H1 (cell line): ENCODE measurements at regions not wholly inside any gene's neighbourhood (a gene's known extent, or its start where the extent isn't known, plus 50 kb on each side); places are given as distances from the start of the nearest gene placed in this dataset.

Experiments used
- CBX8 ChIP-seq: fragments of 300-800, 300-1000 bp; sonication (generic); IDR thresholded peaks from 2 replicates; pipeline ENCODE4 v1.7.1; 2016; ENCODE audit warnings: low read depth, low read length, borderline replicate concordance
- CEBPB ChIP-seq: IDR thresholded peaks from 2 replicates; pipeline ENCODE4 v1.6.1; 2012; ENCODE audit warnings: low read depth, low read length
- CTCF ChIP-seq, 3 experiments: IDR thresholded peaks; 1 replicate in 2 of 3; 2 replicates in 1 of 3; pipeline versions ENCODE4 v1.5.1 to v1.6.1; 2011; ENCODE audit warnings: low read length in 3 of 3, mild to moderate bottlenecking in 3 of 3, inconsistent platforms in 2 of 3, low read depth in 1 of 3, moderate library complexity in 1 of 3; ENCODE audit not compliant: insufficient read depth in 1 of 3; ENCODE audit errors: control extremely low read depth in 1 of 3
- EZH2 ChIP-seq: fragments of 200-600 bp; sonication (generic); IDR thresholded peaks from 2 replicates; pipeline ENCODE4 v1.7.1; 2012; ENCODE audit warnings: low read depth, mild to moderate bottlenecking, moderate library complexity, low read length, inconsistent platforms; ENCODE audit not compliant: severe bottlenecking
- JUN ChIP-seq: IDR thresholded peaks from 2 replicates; pipeline ENCODE4 v1.6.1; 2011; ENCODE audit warnings: low read depth, mild to moderate bottlenecking, improper control_type of control experiment, low read length
- POLR2AphosphoS5 ChIP-seq: IDR thresholded peaks from 2 replicates; pipeline ENCODE4 v1.6.1; 2011; ENCODE audit warnings: low read depth, low read length
- SIN3A ChIP-seq, 2 experiments: IDR thresholded peaks in 1 of 2; conservative IDR thresholded peaks in 1 of 2; 2 replicates each; pipeline ENCODE4 v1.6.1; 2011 to 2012; ENCODE audit warnings: low read length in 2 of 2, improper control_type of control experiment in 1 of 2, low read depth in 1 of 2, mild to moderate bottlenecking in 1 of 2

GRCh38 chr3:144477593-144477992 lies 506.0 kb downstream of the DIPK2A start:
- TF ChIP-seq JUN (no peak), CBX8 (no peak), POLR2AphosphoS5 (no peak), CTCF (IDR thresholded peaks at IDR 0.05; ENCODE audit: control extremely low read depth in 1 of 3, insufficient read depth in 1 of 3, low read depth in 1 of 3, low read length in 3 of 3) (no peak), EZH2 (no peak), SIN3A (conservative IDR thresholded peaks at IDR 0.05 in 1 of 2, IDR thresholded peaks at IDR 0.05 in 1 of 2; ENCODE audit: low read depth in 1 of 2, low read length in 2 of 2) (no peak), CEBPB (no peak)
